K562 (cell line): ENCODE measurements at regions not wholly inside any gene's neighbourhood (a gene's known extent, or its start where the extent isn't known, plus 50 kb on each side); places are given as distances from the start of the nearest gene placed in this dataset.

Experiments
- HIVEP1 ChIP-seq: fragments of 250-450 bp; sonication (Bioruptor Pico); IDR thresholded peaks from 2 replicates; pipeline ENCODE4 v1.4.0; 2020; ENCODE audit warnings: mild to moderate bottlenecking
- MAFF ChIP-seq: IDR thresholded peaks from 2 replicates; pipeline ENCODE4 v1.6.1; 2012; ENCODE audit warnings: low read length, improper control_type of control experiment
- POLR3G ChIP-seq: IDR thresholded peaks from 2 replicates; pipeline ENCODE4 v1.6.1; 2011; ENCODE audit not compliant: insufficient read length, insufficient replicate concordance; ENCODE audit errors: extremely low read depth
- ZNF124 ChIP-seq: sonication (generic); formaldehyde crosslinking; IDR thresholded peaks from 2 replicates; pipeline ENCODE4 v1.8.1; 2022; ENCODE audit warnings: missing genetic modification reagents
- TF ChIP-seq, protein P1 (sequence below): fragments of 250-450 bp; sonication (Bioruptor Pico); IDR thresholded peaks from 2 replicates; pipeline ENCODE4 v1.5.0; 2022; ENCODE audit warnings: mild to moderate bottlenecking

DNA sequence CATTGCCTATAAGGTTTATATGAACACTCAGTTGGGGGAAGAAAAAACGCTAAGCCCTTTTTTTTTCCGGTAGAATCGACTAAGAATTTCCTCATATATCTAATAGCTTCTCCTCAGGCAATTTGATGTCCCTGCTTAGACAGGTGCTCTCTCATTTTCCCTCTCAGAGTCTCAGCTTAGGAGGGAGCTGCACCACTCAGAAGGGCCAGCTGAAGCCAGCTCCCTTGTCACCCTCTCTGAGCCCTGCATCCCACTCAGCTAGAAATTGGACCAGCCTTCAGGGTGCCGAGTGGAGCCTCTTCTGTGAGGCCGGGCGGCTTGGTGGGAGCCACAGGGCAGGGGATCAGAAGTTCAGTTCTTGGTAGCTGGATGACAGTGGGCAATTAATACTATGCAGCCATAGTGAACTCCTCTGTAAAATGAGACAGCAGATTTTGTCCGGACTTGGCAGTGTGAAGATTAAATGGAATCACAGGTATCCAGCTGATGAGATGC, 368.5 kb downstream of the MAFB start:
- TF ChIP-seq HIVEP1 (no peak), POLR3G (no peak), ZNF124 (CRISPR knock-in tag) (no peak), MAFF (no peak)
- TF ChIP-seq, protein P1, sequence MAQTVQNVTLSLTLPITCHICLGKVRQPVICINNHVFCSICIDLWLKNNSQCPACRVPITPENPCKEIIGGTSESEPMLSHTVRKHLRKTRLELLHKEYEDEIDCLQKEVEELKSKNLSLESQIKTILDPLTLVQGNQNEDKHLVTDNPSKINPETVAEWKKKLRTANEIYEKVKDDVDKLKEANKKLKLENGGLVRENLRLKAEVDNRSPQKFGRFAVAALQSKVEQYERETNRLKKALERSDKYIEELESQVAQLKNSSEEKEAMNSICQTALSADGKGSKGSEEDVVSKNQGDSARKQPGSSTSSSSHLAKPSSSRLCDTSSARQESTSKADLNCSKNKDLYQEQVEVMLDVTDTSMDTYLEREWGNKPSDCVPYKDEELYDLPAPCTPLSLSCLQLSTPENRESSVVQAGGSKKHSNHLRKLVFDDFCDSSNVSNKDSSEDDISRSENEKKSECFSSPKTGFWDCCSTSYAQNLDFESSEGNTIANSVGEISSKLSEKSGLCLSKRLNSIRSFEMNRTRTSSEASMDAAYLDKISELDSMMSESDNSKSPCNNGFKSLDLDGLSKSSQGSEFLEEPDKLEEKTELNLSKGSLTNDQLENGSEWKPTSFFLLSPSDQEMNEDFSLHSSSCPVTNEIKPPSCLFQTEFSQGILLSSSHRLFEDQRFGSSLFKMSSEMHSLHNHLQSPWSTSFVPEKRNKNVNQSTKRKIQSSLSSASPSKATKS, result no peak
